Fibroblast of pulmonary artery (primary cell): ENCODE measurements at regions not wholly inside any gene's neighbourhood (a gene's known extent, or its start where the extent isn't known, plus 50 kb on each side); places are given as distances from the start of the nearest gene placed in this dataset.

Experiments
- DNase-seq: peaks from one replicate; pipeline ENCODE4 v3.0.0-alpha.2; 2010; ENCODE audit warnings: low read depth
- H3K4me3 ChIP-seq: replicated peaks from 2 replicates; pipeline ENCODE4 v1.5.1; 2011; ENCODE audit warnings: low read depth, mild to moderate bottlenecking, control low read depth, low read length, moderate library complexity
- TF ChIP-seq, protein P1 (sequence below): IDR thresholded peaks from 2 replicates; pipeline ENCODE4 v1.5.1; 2011; ENCODE audit warnings: mild to moderate bottlenecking, control low read depth, low read length, inconsistent platforms; ENCODE audit errors: missing control alignments

DNA sequence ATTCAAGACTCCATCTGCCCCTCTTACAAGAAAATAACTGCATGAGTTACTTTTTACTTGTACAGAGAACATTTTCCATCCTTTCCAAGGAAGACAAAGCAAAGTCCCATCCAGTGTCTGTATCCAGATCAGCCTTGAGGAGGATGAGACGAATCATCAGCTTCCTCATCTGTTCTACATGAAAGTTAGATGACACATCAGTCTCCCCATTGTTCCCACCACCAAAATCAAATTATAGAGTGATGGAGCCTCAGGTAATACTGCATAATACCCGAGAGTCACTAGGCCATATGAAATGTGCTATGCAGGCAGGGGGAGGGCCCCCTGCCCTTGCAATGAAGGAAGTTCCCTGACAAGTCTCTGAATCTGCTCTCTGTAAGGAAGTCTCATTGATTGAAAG is 1244.6 kb upstream of the SLC10A2 start:
- H3K4me3 ChIP-seq: no peak overlapping the region
- no peak for DNase-seq
- TF ChIP-seq, protein P1, sequence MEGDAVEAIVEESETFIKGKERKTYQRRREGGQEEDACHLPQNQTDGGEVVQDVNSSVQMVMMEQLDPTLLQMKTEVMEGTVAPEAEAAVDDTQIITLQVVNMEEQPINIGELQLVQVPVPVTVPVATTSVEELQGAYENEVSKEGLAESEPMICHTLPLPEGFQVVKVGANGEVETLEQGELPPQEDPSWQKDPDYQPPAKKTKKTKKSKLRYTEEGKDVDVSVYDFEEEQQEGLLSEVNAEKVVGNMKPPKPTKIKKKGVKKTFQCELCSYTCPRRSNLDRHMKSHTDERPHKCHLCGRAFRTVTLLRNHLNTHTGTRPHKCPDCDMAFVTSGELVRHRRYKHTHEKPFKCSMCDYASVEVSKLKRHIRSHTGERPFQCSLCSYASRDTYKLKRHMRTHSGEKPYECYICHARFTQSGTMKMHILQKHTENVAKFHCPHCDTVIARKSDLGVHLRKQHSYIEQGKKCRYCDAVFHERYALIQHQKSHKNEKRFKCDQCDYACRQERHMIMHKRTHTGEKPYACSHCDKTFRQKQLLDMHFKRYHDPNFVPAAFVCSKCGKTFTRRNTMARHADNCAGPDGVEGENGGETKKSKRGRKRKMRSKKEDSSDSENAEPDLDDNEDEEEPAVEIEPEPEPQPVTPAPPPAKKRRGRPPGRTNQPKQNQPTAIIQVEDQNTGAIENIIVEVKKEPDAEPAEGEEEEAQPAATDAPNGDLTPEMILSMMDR: no peak

DNA sequence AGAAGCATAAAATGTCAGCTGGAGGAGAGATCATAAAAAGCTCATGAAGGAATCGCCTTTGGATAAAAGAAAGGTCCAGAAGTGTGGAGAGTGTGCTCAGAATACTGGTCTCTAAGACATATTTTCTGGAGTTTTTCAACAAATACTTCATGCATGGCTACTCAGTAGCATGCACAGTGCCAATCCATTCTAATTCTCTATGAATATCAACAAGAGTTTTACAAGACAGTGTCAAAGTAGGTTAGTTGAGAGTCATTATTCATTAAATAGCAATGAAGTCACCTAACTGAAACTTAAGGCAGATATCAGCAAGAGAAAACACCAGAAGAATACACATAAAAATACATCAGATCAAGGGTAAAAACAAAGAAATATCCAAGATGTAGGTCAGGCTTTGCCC is 1243.2 kb upstream of the SLC10A2 start:
- TF ChIP-seq, protein P1: no peak
- DNase-seq: no peak
- no peak overlapping the region for H3K4me3 ChIP-seq

DNA sequence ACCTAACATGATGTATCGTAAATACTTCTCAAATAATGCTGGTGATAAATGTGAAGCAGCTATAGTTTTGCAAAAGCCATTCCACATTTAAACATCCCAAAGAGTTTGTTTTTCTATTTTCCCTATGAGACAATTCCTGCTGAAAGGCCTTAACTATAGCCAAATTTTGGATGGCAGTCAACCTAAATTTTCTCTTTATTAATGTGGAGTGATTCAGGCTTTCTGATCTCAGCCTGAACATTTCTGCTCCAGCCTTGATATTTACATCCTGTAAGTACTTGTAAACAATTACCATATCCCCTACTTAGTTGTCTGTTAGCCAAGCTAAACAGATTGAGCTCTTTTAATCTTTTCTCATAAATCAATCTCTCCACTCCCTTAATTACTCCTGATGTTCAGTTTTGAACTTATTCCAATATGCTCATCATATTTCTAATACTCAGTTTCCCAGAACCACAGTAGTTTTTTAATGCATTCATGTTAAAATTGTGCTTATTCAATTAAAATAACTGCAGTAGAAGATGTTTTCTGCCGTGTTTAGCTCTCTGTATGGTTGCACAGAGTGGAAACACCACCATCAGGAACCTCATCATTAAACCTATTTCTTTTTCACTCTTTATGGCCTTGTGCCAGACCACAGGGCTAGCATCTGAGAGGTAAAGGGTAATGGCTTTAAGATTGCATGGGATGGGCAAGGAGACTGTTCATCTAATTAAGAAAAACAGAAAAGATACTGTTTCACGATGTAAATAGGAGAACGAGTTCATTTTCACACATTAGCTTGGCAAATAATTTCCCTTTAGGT is 1235.2 kb upstream of the SLC10A2 start:
- TF ChIP-seq, protein P1: no peak
- no peak for DNase-seq

DNA sequence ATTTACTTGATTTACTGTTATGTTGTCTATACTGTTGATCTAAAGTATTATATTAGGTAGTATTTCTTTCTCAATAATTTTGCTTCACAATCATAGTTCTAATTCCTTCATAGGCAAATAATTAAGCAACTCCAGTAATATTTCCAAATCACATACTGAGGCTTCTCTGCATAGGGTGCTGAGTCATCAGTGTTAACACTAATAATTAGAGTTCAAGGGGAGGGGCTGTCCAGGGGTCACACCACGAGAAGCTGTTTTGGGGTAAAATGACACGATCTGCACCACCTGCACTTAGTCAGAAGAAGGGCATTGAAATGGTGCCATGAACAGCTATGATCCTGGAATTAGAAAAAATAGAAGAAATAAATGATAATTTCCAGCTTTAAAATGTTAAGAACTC is 1230.9 kb upstream of the SLC10A2 start:
- DNase-seq: no peak
- no peak overlapping the region for H3K4me3 ChIP-seq
- TF ChIP-seq, protein P1: no peak

More for the DNA sequence above, 1235.2 kb upstream of the SLC10A2 start:
- no peak overlapping the region for H3K4me3 ChIP-seq

DNA sequence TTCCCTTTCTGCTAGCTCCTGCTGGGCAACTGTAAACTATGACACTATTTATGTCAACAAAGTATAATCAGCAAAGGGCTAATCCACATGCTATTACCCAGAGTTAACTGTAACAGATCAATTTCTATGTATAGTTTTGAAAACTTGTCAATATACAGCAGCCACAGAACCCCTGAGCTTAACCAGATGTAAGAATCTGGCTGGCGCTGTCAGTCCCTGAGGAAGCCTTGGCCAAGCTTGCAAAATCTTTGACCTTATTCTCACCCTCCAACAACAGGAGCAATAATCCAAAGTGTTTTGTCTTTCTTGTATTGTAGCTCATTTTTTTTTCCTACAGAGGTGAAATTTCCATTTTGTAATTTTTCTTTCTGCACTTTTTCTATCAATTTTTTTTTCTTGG is 1230.1 kb upstream of the SLC10A2 start:
- H3K4me3 ChIP-seq: no peak overlapping the region
- DNase-seq: no peak
- TF ChIP-seq, protein P1: no peak

DNA sequence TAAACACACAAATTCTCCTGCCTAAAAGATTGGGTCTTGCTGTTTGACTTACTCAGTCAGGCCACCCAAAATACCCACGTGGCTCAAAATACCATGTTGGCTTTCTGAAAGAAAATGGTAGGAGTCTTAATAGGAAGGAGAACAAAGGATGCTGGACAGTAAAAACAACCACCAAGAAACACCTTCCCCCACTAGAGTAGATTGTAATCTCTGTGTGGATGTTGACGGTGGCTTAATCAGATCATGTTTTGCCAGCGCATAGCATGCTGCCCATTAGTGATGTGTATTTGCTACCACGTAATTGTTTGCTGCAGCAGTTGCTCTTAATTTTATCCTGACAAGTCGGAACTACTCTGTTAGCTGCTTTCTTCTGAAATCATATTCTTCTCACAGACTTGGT is 1229.3 kb upstream of the SLC10A2 start:
- DNase-seq: no peak
- H3K4me3 ChIP-seq: no peak overlapping the region
- TF ChIP-seq, protein P1: no peak

DNA sequence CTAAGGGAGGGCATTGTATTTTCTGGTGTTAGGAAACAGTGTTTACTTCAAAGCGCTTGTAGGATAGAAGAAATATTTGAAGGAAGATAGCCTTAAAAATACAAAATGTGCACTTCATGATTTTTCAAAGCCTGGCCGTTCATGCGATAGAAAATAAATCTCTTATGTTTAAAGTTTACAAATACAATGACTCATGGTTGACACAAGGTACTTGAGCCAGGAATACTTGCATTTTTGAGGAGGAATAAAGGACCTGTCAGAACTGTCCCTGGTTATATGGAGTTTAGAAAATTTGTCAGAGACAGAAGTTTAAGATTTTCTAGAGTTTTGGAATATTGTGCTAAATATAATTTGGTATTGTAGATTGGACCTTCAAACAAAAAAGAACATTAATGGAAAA is 1223.2 kb upstream of the SLC10A2 start:
- DNase-seq: no peak
- TF ChIP-seq, protein P1: no peak
- no peak overlapping the region for H3K4me3 ChIP-seq
